ENCODE measurements at regions not wholly inside any gene's neighbourhood (a gene's known extent, or its start where the extent isn't known, plus 50 kb on each side); places are given as distances from the start of the nearest gene placed in this dataset.

GRCh38 chr11:95306123-95306522 is 75.1 kb upstream of the SESN3 start:
- Histone ChIP-seq H3K27ac (ENCODE audit: insufficient read depth, low read length) (no peak overlapping the region), H3K18ac (ENCODE audit: low read depth, low read length) (no peak overlapping the region), H2BK20ac (ENCODE audit: low read depth, low read length) (no peak overlapping the region), H3K9me3 (ENCODE audit: control insufficient read depth, insufficient read depth, low read length) (no peaks in the 10 kb centered on the region), H2AFZ (replicated peaks; ENCODE audit: low read length, poor library complexity) (no peak overlapping the region), H3K23ac (ENCODE audit: low read depth, low read length) (no peak overlapping the region), H3K56ac (ENCODE audit: extremely low read depth, insufficient read depth, low read length) (no peak overlapping the region), H3K14ac (replicated peaks; ENCODE audit: low read depth, low read length) (no peak overlapping the region), H2BK15ac (ENCODE audit: low read depth, low read length) (no peak overlapping the region), H4K5ac (ENCODE audit: low read depth, low read length) (no peak overlapping the region), H2BK120ac (ENCODE audit: low read depth, low read length) (no peak overlapping the region), H3K9me1 (ENCODE audit: insufficient read depth, low read length) (no peaks in the 10 kb centered on the region), H3K9ac (ENCODE audit: low read depth, low read length) (no peak overlapping the region), H2AK5ac (ENCODE audit: low read depth, low read length) (no peak overlapping the region), H4K91ac (ENCODE audit: insufficient read depth, low read depth, low read length) (no peak overlapping the region), H3K4ac (ENCODE audit: low read depth, low read length) (no peak overlapping the region), H3K79me1 (ENCODE audit: low read depth in 1 of 2, low read length in 2 of 2) (no peaks in the 10 kb centered on the region), H3K4me3 (ENCODE audit: insufficient read depth, low read depth, low read length) (no peak overlapping the region), H3K36me3 (ENCODE audit: control insufficient read depth, insufficient read depth, low read length) (no peaks in the 10 kb centered on the region), H3K4me1 (ENCODE audit: control insufficient read depth, insufficient read depth, low read length) (no peaks in the 10 kb centered on the region), H2BK5ac (ENCODE audit: low read depth, low read length, poor library complexity, severe bottlenecking) (no peak overlapping the region), H3K4me2 (ENCODE audit: low read depth, low read length) (no peak overlapping the region), H4K8ac (ENCODE audit: low read depth in 2 of 2, low read length in 2 of 2) (no peak overlapping the region), H4K20me1 (ENCODE audit: insufficient read depth, low read length) (no peaks in the 10 kb centered on the region), H2AK9ac (replicated peaks; ENCODE audit: low read depth, low read length, poor library complexity) (no peak overlapping the region), H3K27me3 (ENCODE audit: control insufficient read depth, insufficient read depth, low read length) (peaks cover 2% of the 10 kb centered on the region; the same call in 1 of the 2 replicates)
- intact Hi-C loops (cut with micrococcal nuclease) (no loop called here), in situ Hi-C loops (cut with MboI; ENCODE audit: low sequenced_read_pairs) (no loop called here), dilution Hi-C loops (cut with HindIII; ENCODE audit: low sequenced_read_pairs, unreplicated experiment) (no loop called here)
- BruUV-seq (replicated peaks): no TSS peak
- CTCF ChIA-PET: no interaction called here
- WGBS, 2 experiments (ENCODE audit: extremely low coverage in 2 of 2, insufficient read length in 1 of 2): no CpG with 5 or more reads among the region's 3 CpGs
- TF ChIP-seq NFE2L2 (IDR thresholded peaks at IDR 0.05; ENCODE audit: low read depth, low read length): no peak
- TF ChIP-seq FOS (IDR thresholded peaks at IDR 0.05; ENCODE audit: low read depth, low read length): no peak
- TF ChIP-seq RCOR1 (IDR thresholded peaks at IDR 0.05; ENCODE audit: insufficient replicate concordance, low read length): no peak
- TF ChIP-seq MXI1 (IDR thresholded peaks at IDR 0.05; ENCODE audit: borderline replicate concordance, low read depth, low read length): no peak
- TF ChIP-seq CEBPB (IDR thresholded peaks at IDR 0.05; ENCODE audit: low read depth, low read length): no peak
- no peak for TF ChIP-seq RAD21 (IDR thresholded peaks at IDR 0.05; ENCODE audit: low read length)
- no peak for TF ChIP-seq MAZ (IDR thresholded peaks at IDR 0.05; ENCODE audit: borderline replicate concordance, low read depth, low read length)
- no peak for TF ChIP-seq CHD1 (IDR thresholded peaks at IDR 0.05; ENCODE audit: low read depth, low read length)
- no peak for TF ChIP-seq USF2 (IDR thresholded peaks at IDR 0.05; ENCODE audit: low read depth, low read length)
- TF ChIP-seq RFX5 (IDR thresholded peaks at IDR 0.05; ENCODE audit: low read depth, low read length): no peak
- DNase-seq (no peak), ATAC-seq (ENCODE audit: low read depth) (no peak)
- POLR2A ChIA-PET (ENCODE audit: unreplicated experiment): no interaction called here

Measured in IMR-90 (cell line).